H1 (cell line): ENCODE measurements at regions not wholly inside any gene's neighbourhood (a gene's known extent, or its start where the extent isn't known, plus 50 kb on each side); places are given as distances from the start of the nearest gene placed in this dataset.

Source experiments
- BCL11A ChIP-seq, 2 experiments: IDR thresholded peaks; one replicate each; pipeline ENCODE4 v1.6.1; 2011; ENCODE audit warnings: low read depth in 2 of 2, low read length in 2 of 2, mild to moderate bottlenecking in 2 of 2
- JUN ChIP-seq: IDR thresholded peaks from 2 replicates; pipeline ENCODE4 v1.6.1; 2011; ENCODE audit warnings: low read depth, mild to moderate bottlenecking, improper control_type of control experiment, low read length

GRCh38 chr2:128502638-128503246 lies 184.1 kb upstream of the HS6ST1 start:
- TF ChIP-seq JUN = no peak
- no peak for TF ChIP-seq BCL11A (IDR thresholded peaks at IDR 0.05; ENCODE audit: low read depth in 2 of 2, low read length in 2 of 2)
